ENCODE measurements at regions not wholly inside any gene's neighbourhood (a gene's known extent, or its start where the extent isn't known, plus 50 kb on each side); places are given as distances from the start of the nearest gene placed in this dataset.
A peak's percentile ranks its signal among the peaks of the same experiment; 100 is the strongest.

DNA sequence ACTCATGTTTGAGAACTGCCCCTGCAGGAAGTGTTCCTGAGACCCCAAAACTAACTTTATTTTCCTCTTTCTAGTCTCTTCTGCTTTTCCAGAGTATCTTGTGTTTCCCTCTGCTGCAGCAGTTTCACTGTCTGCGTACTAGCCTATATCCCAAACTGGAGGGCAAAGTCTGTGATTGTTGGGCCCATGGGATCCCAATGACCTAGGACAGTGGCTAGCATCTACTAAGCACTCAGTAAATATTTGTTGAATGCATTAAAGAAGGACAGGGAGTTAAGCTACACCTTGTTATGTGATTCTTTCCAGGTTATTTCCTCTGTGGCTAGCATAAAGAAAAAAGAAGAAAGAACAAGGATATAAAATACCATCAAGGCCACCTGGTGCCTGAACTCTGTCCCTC, 210.6 kb upstream of the PHYHIPL start:
- Histone ChIP-seq H3K9ac (ENCODE audit: low read length) (no peak overlapping the region), H4K20me1 (ENCODE audit: insufficient read depth) (no peaks in the 10 kb centered on the region), H3K36me3 (ENCODE audit: insufficient read depth, low read length) (no peaks in the 10 kb centered on the region), H3F3A (ENCODE audit: insufficient read depth, low read length, poor library complexity, severe bottlenecking) (peaks cover 10% of the 10 kb centered on the region), H3K27ac (ENCODE audit: low read length) (no peak overlapping the region), H3K4me2 (ENCODE audit: low read length) (no peak overlapping the region), H3K79me2 (replicated peaks; ENCODE audit: insufficient read depth, low read length) (no peaks in the 10 kb centered on the region), H3K4me3 (ENCODE audit: low read length) (no peak overlapping the region), H3K9me2 (ENCODE audit: insufficient read depth, low read length) (no peaks in the 10 kb centered on the region), H3K9me3 (ENCODE audit: low read length) (no peaks in the 10 kb centered on the region), H3K27me3 (ENCODE audit: insufficient read depth, low read depth, low read length) (no peaks in the 10 kb centered on the region), H2AFZ (ENCODE audit: low read depth, low read length) (no peak overlapping the region)
- TF ChIP-seq EZH2 (IDR thresholded peaks at IDR 0.05; ENCODE audit: borderline replicate concordance, insufficient read depth, low read length, poor library complexity, severe bottlenecking) (no peak), MXI1 (conservative IDR thresholded peaks at IDR 0.05; ENCODE audit: poor library complexity, severe bottlenecking) (no peak), EP300 (conservative IDR thresholded peaks at IDR 0.05; ENCODE audit: poor library complexity, severe bottlenecking) (no peak), SMC3 (conservative IDR thresholded peaks at IDR 0.05; ENCODE audit: poor library complexity) (no peak), RAD21 (conservative IDR thresholded peaks at IDR 0.05) (no peak)
- TF ChIP-seq, protein P1, sequence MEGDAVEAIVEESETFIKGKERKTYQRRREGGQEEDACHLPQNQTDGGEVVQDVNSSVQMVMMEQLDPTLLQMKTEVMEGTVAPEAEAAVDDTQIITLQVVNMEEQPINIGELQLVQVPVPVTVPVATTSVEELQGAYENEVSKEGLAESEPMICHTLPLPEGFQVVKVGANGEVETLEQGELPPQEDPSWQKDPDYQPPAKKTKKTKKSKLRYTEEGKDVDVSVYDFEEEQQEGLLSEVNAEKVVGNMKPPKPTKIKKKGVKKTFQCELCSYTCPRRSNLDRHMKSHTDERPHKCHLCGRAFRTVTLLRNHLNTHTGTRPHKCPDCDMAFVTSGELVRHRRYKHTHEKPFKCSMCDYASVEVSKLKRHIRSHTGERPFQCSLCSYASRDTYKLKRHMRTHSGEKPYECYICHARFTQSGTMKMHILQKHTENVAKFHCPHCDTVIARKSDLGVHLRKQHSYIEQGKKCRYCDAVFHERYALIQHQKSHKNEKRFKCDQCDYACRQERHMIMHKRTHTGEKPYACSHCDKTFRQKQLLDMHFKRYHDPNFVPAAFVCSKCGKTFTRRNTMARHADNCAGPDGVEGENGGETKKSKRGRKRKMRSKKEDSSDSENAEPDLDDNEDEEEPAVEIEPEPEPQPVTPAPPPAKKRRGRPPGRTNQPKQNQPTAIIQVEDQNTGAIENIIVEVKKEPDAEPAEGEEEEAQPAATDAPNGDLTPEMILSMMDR (IDR thresholded peaks at IDR 0.05; ENCODE audit: poor library complexity, severe bottlenecking), result no peak
- TF ChIP-seq, protein P2, sequence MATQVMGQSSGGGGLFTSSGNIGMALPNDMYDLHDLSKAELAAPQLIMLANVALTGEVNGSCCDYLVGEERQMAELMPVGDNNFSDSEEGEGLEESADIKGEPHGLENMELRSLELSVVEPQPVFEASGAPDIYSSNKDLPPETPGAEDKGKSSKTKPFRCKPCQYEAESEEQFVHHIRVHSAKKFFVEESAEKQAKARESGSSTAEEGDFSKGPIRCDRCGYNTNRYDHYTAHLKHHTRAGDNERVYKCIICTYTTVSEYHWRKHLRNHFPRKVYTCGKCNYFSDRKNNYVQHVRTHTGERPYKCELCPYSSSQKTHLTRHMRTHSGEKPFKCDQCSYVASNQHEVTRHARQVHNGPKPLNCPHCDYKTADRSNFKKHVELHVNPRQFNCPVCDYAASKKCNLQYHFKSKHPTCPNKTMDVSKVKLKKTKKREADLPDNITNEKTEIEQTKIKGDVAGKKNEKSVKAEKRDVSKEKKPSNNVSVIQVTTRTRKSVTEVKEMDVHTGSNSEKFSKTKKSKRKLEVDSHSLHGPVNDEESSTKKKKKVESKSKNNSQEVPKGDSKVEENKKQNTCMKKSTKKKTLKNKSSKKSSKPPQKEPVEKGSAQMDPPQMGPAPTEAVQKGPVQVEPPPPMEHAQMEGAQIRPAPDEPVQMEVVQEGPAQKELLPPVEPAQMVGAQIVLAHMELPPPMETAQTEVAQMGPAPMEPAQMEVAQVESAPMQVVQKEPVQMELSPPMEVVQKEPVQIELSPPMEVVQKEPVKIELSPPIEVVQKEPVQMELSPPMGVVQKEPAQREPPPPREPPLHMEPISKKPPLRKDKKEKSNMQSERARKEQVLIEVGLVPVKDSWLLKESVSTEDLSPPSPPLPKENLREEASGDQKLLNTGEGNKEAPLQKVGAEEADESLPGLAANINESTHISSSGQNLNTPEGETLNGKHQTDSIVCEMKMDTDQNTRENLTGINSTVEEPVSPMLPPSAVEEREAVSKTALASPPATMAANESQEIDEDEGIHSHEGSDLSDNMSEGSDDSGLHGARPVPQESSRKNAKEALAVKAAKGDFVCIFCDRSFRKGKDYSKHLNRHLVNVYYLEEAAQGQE (IDR thresholded peaks at IDR 0.05; ENCODE audit: borderline replicate concordance), result no peak

DNA sequence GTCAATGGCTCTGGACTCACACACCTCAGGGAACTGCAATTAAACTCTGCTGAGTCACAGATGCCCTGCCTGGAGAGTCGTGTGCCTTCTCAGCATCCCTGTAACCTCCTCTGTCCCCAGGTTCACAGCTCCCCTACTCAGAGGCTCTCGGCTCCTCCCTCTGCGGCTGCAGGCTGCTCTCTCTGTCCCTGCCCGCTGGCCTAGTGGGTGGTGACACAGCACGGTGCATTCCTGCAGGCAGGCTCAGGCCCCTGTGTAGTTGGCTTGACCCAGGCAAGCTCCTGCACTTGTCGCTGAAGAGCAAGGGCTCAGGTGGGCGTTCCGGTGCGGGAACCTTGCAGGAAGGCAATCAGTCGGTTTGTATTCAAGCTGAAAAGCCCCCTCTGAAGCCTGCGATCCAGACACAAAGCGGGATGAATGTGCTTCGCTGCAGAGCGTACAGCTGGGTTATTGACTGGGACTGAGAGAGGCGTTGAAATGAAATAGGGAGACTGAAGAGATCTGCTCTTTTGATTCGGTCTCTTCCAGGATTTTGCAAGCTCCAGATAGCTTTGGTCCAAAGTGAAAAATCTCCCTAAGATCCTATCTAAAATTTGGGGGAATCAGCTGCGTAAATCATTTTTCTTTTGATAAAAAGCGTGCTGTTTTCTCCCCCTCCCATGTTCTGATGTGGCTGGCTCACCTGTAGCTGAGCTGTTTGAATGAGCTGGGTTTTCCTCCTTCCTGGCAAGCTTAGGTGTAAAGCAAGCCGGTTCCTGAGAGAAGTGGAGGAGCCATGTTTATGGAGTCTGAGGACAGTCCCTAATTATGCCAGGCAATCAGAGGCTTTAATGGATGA, 208.7 kb upstream of the PHYHIPL start:
- Histone ChIP-seq H3K79me2 (replicated peaks; ENCODE audit: insufficient read depth, low read length) (no peaks in the 10 kb centered on the region), H2AFZ (ENCODE audit: low read depth, low read length) (peak overlapping the region; percentile 66), H3K27me3 (ENCODE audit: insufficient read depth, low read depth, low read length) (no peaks in the 10 kb centered on the region), H3K9ac (ENCODE audit: low read length) (peak overlapping the region; percentile 71), H3F3A (ENCODE audit: insufficient read depth, low read length, poor library complexity, severe bottlenecking) (peaks cover 10% of the 10 kb centered on the region), H3K9me2 (ENCODE audit: insufficient read depth, low read length) (no peaks in the 10 kb centered on the region), H3K4me2 (ENCODE audit: low read length) (peak overlapping the region; percentile 76), H3K4me3 (ENCODE audit: low read length) (peak overlapping the region; percentile 66), H3K36me3 (ENCODE audit: insufficient read depth, low read length) (no peaks in the 10 kb centered on the region), H3K27ac (ENCODE audit: low read length) (peak overlapping the region; percentile 88), H4K20me1 (ENCODE audit: insufficient read depth) (no peaks in the 10 kb centered on the region), H3K9me3 (ENCODE audit: low read length) (no peaks in the 10 kb centered on the region)
- TF ChIP-seq EZH2 (IDR thresholded peaks at IDR 0.05; ENCODE audit: borderline replicate concordance, insufficient read depth, low read length, poor library complexity, severe bottlenecking), result no peak
- peak; percentile 50 for TF ChIP-seq RAD21 (conservative IDR thresholded peaks at IDR 0.05)
- TF ChIP-seq, protein P2 (IDR thresholded peaks at IDR 0.05; ENCODE audit: borderline replicate concordance), result no peak
- TF ChIP-seq, protein P1 (IDR thresholded peaks at IDR 0.05; ENCODE audit: poor library complexity, severe bottlenecking), result no peak
- peak; percentile 25 for TF ChIP-seq EP300 (conservative IDR thresholded peaks at IDR 0.05; ENCODE audit: poor library complexity, severe bottlenecking)
- TF ChIP-seq TAF1 (IDR thresholded peaks at IDR 0.05; ENCODE audit: low read depth), result peak; percentile 87
- TF ChIP-seq POLR2AphosphoS5 (IDR thresholded peaks at IDR 0.05), result peak; percentile 72
- TF ChIP-seq SMC3 (conservative IDR thresholded peaks at IDR 0.05; ENCODE audit: poor library complexity), result peak; percentile 52
- TF ChIP-seq MXI1 (conservative IDR thresholded peaks at IDR 0.05; ENCODE audit: poor library complexity, severe bottlenecking), result no peak
